ENCODE measurements at regions not wholly inside any gene's neighbourhood (a gene's known extent, or its start where the extent isn't known, plus 50 kb on each side); places are given as distances from the start of the nearest gene placed in this dataset.
A peak's percentile ranks its signal among the peaks of the same experiment; 100 is the strongest.
"Not testable (repeated sequence)": the region's sequence is repeated elsewhere in the genome, so short reads cannot be mapped to it uniquely, and the experiment has no call there.

DNA sequence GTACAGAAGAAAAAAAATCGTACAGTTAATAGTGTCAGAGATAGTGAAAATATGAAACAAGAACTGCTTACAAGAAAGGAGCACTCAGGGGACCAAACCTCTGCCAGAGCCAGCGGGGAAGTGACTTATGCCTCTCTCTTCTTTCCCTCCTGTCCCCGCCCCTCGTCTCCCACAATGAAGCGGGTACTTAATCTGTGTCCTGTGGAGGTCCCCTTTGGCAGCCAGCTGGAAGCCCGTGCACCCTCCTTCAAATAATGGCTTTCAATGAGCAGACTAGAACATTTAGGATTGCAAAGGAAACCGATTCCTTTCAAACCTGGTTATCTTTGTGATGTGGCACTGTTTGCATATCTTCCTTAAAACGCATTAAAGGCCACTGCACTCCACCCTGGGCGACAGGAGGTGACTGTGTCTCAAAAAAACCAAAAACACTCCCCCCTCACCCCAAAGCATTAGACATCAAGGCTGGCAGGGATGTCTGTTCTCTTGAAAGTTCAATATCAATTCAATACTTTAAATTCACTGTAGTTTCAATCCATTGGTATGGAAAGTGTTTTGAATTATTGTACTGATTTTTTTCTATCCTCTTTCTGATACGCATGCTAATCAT, 51.7 kb downstream of the PPIAL4C start:
- DNase-seq = not testable (repeated sequence)

DNA sequence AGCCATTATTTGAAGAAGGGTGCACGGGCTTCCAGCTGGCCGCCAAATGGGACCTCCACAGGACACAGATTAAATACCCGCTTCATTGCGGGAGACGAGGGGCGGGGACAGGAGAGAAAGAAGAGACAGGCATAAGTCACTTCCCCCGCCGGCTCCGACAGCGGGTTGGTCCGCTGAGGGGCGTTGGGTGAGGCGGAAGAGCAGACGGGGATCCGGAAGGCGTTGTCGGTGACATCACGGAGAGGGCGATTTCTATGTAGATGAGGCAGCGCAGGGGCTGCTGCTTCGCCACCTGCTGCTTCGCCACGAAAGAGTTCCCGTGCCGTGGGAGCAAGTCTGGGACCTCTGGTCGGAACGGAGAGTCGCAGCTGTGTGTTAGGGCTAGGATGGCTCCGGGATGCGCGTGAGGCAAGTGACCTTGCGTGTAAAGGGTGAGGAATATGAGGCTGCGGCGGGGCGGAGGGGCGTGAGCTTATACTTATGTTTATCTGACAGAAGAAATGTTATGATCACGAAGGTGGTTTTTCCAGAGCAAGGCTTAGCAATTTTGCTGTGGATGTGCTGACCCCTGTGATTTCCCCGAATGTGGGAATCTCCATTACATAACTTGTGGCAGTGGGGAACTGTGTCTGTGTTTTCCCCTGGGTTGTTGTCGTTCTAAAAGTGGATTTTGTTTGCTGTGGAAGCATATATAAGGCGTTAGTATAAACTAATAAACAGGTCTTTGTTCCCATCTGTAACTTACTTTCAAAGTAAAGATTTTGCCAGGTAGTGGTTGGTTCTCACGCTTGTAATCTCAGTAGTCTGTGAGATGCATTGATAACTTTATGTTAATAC, 52.9 kb downstream of the PPIAL4C start:
- DNase-seq = peak; percentile 70 to 77

DNA sequence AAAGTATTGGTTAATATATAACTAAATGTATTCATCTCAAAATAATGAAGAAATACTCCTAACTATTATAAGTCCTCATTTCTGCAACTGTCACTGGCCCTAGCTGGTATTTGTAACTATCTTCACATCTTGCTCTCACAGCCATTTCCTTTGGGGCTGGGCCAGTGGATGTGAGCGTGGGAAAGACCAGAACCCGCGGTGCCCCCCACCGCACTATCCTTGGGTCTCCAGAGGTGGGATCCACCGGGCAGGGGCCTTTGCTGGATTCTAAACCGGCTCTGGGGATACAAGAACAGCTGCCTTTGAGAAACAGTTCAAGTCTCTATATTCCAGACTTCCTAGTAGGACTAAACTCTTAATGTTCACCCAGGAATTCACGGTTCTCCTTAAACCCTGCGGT, 54.8 kb downstream of the PPIAL4C start:
- not testable (repeated sequence) for DNase-seq

DNA sequence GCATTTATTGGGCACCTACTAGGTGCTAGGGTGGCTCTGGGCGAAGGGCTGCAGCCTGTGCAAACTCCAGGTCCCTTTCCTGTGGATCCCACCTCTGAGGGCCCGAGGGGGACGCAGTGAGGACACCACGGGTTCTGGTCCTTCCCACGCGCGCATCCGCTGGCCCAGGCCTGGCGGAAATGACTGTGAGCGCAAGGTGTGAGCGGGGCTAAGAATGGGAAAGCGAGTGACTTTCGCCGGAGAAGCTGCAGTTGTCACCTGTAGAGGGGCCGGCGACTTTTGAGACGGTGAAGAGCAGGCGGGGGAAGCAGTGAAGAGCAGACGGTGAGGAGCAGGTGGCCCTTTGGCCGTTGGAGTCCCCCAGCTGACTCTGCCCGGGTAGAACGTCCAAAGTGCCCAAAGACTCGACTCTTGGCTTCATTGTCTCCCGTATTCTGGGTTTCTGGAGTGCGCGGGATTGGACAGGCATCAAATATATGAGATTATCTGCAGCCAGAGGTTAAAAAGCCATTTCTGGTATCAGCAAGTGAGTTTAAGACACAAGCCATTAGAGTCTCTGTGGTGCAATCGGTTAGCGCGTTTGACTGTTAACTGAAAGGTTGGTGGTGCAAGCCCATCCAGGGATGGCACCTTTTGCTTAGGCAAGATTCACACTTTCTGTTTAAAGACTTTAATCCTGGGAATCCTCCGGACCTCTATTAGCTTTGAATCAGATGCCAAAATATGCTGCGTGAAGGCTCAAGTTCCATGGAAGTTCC, 55.4 kb downstream of the PPIAL4C start:
- DNase-seq = not testable (repeated sequence)

DNA sequence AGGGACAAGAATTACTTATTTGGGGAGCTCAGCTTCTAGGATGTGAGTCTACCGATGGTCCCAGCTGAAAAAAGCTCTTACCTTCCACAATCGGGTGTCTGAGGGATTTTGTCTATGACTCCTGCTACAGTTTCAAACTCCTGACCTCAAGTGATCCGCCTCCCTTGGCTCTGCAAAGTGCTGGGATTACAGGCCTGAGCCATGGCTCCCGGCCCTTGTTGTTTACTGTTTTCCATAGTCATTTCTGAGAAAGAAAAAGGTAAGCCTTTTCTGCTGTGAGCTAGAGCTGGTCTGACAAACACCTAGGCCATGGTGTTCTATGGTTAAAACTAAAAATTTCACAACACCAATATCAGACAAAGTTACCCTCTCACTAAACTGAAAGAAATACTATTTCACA, 57.5 kb downstream of the PPIAL4C start:
- not testable (repeated sequence) for DNase-seq

DNA sequence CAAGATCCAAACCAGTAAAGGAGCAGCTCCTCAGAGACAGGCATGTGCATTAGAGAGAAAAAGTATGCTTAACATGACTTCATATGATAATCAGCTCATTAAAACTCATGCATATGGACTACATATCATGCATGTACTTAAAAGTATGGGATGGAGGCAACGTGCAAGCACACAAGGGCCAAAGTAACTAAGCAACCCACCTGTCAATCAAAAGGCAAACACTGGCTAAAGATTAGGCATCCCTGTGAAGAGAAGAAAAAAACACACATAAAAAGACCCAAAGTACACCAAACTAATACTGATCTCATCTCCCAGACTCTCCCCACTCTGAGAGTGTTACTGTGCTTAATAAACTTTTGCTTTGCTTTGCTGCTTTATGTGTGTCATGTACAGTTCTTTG, 61.2 kb downstream of the PPIAL4C start:
- not testable (repeated sequence) for DNase-seq

DNA sequence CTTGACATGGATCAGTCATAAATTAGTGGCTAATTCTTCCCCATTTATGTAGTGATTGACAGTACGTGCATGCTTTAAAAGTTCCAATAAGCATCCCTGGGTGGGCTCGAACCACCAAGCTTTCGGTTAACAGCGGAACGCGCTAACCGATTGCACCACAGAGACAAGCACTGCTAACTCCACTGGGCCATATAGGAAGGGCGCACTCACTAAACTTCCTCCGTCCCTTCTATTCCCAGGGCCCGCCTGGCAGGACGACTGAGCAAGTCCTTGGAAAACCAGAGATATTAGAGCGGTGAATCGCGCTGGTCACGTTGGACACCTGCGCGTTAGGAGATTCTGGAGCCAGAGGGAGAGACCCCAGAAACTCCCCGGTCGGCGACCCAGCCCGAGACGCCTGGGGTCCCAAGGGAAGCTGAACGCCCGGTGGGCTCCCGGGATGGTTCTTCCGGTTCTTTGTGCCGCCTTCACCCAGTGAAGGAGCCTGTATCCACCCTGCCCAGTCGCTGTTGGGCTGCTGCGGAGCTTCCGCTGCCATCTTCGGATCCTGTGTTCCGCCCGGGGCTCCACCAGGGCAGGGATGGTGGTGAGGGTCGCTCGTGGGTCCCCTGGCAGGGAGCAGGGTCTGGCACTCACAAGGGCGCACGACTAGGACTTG, 62.8 kb downstream of the PPIAL4C start:
- not testable (repeated sequence) for DNase-seq

DNA sequence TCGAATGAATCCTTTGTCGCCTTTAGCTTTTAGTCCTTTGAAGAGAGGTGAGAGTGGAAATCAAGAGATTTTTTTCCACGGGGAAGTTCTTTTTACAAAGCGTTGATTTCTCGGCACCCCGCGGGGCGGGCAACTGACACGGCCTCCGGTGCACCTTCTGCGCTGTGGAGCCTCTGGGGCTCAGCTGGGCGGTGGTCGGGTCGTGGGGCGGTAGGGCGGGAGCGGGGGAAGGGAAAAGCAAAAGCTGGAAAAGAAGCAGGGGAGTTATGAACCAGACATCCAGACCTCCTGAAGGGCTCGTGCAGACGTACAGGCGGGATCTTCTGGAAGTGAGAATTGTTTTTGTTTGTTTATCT, 63.3 kb downstream of the PPIAL4C start:
- DNase-seq = not testable (repeated sequence)

DNA sequence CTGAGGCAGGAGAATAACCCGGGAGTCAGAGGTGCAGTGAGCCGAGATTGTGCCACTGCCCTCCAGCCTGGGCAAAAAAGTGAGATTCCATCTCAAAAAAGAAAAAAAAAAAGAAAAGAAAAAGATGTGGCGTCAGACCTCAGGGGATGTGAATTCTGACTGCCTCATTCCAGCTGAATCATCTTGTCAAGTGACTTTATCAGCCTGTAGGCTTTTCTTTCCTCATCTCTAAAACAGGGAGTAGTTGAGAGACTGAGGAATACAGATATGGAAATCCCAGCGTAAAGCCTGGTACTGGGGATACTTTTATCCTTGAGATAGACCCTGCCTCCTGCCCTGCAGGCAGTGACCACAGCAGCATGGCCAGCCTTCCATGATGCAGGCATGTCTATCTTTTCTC, 74.1 kb downstream of the PPIAL4C start:
- not testable (repeated sequence) for DNase-seq

DNA sequence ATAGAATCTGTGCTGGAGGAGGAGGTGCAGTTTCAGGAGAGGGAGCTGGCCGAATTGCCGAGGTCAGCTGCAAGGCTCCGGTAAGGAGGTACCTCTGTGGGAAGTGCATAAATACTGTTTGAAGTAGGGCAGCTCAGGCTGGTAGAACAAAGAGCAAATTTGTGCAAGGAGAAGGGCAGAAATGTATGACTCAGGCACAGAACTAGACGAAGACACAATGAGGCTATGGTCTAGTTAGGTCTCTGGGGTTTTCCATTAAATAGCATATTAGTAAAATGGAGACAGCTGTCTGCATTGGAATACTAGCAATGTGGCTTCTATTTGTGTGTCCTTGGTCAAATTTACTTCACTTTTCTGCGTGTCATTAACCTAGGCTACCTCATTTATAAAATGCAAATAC, 74.5 kb downstream of the PPIAL4C start:
- DNase-seq = not testable (repeated sequence)

DNA sequence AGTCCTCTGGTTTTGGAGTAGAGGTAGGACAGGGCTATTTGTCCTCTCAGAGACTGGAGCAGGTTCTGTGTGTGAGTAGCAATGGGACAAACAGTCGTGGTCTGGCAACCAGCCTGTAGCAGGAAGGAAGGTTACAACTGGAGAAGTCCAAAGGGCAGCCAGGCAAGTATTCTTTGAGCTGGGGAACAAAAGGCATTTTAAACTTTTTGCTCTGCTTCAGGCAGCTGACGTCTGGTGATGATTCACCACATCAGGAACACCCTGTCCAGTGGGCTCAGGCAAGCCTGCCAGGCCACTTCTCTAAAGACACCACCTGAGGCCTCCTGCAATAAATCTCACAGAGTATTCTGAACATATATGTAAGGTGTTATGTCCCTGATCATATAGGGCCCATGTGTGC, 81.0 kb downstream of the PPIAL4C start:
- not testable (repeated sequence) for DNase-seq

DNA sequence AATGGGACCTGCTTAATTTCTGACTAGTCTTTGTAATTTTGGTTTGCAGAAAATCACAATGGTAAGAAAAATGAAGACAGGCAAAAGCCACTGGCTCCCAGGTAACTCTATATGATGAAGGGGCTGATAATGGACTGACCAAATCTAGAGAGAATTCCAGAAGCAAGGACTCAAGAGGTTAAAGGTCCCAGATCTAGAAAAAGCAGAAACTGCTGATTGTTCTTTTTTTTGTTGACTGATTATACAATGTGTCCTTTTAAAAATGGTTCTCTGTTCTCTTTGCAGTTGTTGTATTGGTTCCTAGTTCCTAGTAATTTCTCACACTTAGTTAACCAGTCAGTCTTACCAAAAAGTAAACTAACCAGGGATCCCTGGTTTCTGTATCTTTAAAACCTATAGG, 81.4 kb downstream of the PPIAL4C start:
- not testable (repeated sequence) for DNase-seq

DNA sequence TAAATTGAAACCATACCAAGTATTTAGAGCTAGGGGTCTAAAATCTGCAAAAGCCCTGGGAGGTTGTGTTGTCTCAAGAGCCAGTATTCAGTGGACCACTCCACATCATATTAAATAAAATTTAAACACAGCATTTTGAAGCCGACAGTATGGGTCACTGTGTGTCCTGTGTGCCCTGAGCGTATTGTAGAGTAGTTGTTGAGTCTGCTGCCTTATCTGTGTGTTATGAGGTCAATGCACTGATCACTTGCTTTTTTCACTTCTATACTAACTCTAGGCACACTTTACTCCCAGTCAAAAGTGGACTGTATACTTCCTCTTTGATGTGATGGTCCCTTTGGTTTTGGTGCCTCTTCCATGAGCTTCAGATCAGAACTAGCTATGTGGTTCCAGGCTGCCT, 81.9 kb downstream of the PPIAL4C start:
- not testable (repeated sequence) for DNase-seq

DNA sequence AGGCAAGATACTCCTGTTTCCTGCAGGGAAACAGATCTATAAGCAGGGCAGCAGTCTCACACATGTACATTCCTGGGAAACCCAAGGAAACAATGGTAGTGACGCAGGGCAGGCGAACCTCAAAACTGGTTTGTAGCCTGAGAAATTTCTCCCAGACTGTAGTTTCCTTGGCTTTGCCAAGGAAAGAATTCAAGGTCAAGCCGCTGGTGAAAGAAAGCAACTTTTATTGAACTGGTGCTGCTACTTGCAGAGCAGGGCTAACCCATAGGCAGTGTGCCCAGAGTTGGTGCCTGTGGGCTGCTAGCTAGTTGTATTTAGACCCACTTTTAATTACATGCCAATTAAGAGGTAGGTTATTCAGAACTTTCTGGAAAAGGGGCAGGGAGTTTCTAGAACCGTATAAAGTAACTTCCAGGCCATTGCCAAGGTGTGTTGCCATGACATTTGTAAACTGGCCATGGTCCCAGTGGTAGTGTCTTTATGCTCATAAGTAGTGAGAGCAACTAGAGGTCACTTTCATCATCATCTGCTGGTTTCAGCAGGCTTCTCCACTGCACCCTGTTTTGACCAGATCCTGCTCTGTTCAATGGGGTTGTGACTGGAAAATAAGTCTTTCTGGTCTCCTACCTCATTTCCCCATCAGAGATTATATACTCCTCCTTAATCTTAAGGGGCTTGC, 89.7 kb downstream of the PPIAL4C start:
- DNase-seq = not testable (repeated sequence)

DNA sequence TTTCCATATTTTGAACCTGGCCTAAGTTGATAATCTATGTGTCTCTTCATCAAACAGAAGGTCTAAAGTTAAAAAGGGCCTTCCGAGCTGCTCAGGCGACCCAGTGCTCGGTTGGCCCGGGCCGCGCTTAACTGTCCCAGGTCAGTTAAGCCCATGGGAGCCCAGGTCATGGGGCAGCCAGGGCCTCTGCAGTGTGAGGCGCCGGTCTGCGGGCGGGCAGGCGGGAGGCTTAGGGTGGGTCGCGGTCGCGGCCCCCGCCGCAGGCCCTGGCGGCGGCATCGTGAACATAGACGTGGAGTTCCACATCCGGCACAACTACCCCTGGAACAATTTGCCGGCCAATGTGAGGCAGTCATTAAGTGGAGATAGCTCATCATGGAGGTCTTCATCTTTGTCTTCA, 91.3 kb downstream of the PPIAL4C start:
- not testable (repeated sequence) for DNase-seq

DNA sequence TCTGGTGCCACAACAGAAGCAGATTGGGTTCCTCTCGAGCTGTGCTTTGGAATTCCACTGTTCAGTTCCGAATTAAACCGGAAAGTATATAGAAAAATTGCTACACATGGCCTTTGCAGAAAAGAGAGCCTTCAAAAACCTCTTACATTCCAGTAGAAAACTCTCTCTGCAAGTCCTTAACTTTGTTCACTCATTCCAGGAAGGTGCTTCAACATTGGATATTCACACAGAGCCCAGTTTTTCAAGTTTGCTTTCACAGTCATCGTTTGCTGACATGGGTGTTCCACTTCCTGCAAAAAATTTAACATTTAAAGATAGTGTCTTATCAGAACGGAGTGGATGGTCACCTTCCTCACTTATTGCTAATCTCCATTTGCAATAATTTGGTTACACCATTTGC, 93.7 kb downstream of the PPIAL4C start:
- DNase-seq = not testable (repeated sequence)

DNA sequence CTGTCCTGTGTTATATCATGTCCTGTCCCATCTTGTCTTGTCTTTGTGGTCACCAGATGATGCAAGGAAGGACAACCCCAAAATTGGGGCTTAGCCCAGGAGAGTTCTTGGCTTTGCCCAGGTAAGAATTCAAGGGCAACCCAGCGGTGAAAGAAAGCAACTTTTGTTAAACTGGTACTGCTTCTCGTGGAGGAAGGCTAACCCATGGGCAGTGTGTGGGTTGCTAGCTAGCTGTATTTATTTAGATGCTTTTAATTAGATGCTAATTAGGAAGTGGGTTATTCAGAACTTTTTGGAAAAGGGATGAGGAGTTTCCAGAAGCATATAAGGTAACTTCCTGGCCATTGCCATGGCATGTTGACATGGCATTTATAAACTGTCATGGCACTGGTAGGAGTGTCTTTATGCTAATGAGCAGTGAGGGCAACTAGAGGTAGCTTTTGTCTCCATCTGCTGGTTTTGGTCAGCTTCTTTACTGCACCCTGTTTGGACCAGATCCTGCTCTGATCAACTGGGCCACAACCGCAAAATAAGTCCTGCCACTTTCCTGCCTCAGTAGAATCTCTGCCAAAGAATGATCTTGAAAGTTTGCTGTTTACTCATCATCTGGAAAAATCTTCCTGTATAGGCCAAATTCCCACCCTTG, 95.8 kb upstream of the FCGR1A start:
- DNase-seq = not testable (repeated sequence)

DNA sequence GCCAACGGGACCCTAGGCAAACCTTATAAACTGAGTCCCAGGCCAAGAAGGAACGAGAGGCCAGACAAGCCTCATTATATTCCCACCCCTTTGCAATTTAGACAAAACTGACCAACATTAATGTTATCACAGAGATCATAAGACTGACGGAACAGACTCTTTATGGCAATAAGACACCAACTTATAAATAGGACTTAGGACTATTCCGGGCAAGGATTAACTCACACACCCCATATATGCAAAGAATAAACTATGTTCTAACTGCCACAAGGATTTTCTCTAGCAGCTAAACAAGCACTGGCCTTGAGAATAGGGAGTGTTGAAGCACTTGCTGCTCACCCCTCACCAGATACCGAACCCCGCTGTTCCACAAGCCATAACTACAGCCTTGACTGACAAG, 91.1 kb upstream of the FCGR1A start:
- not testable (repeated sequence) for DNase-seq

DNA sequence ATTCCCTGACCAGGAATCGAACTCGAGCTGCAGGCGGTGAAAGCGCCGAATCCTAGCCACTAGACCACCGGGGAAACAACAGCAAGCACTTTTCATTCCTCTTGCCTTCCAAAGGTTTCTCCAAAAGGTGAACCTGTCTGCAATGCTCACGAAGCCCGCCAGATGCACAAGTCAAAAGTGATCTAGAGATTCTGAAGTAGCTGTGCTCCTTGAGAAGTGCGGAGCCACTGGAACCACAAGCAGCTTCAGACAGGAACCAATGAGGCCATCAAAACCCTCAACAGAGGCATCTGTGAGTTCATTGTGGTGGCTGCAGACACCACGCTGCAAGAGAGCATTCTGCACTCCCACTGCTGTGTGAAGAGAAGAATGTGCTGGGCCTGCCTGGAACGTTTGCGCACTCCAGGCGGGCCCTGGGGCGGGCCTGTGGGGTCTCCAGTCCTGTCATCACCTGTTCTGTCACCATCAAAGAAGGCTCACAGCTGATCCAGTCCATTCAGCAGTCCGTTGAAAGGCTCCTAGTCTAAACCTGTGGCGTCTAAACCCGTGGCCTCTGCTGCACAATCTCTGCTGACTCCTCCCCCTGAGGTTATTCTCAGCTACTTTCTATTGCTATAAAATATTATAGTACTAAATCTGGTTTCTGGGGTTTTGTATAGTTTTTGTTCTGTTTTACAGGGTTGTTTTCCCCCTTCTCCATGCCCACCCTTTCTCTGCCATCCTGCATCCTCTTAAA, 89.5 kb upstream of the FCGR1A start:
- not testable (repeated sequence) for DNase-seq

DNA sequence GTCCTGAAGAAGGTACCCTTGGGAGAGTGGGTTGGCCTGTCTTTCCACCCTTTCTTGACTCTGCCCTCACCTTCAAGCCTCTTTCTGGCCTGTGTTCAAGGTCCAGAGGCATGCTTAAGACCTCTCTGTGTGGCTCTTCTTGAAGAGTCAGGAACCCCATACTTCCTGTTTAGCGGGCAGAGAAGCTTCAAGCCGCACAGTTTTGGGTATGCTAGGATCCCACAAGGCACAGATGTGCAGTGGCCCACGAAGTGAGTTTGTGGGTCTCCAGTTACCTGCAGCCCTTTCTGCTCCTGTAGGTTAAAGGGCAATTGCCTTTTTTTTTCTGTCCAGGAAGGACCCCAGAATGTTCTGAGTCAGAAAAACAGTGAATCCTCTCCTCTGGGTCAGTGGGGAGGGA, 87.4 kb upstream of the FCGR1A start:
- not testable (repeated sequence) for DNase-seq

DNA sequence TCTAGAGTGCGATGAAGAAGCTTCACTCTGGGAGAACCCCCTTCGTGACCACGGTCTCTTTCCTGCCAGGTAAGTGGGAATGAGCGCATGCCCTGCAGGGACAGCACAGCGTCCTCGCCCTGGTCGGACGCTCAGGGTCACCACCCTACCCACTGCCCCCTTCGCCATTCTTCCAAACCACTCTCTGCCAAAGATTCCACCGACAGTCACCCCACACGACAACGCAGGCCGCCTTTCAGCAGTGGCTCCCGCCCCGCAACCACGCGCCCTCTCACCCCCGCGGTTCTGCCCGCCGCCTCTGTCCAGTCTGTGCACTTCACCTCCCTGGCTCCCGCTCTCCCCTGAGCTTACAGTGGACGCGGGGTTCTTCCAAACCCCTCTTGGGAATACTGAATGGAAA, 82.3 kb upstream of the FCGR1A start:
- not testable (repeated sequence) for DNase-seq
